ENCODE measurements at regions not wholly inside any gene's neighbourhood (a gene's known extent, or its start where the extent isn't known, plus 50 kb on each side); places are given as distances from the start of the nearest gene placed in this dataset.

DNA sequence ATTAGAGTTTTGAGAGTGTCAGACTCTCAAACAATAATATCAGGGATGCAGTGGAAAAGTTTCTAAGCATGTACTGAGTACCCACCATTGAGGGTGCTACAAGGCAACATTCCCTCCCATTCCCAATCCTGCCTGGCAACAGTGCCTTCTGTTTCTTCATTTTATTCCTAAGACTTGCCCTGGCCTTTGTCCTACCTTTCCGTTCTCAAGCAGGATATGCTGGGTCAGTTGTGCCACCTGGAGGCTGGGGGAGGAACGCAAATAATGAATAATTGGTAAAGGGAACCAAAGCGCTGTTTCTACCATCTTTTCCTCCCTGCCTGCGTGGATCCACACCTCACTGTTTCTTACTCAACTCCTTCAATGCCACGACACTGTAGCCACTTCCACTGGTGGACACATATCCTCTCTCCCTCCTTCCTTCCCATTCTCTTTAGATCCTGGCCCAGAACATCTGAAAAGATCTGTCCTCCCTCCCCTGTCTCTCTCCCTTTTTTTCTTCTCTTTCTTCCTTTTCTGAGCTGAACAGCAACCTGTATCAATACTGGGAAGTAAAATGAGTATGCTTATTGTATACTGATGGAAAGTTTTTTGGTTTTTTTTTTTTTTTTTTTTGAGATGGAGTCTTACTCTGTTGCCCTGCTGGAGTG is 149.5 kb downstream of the C9orf152 start:
- DNase-seq (ENCODE audit: low spot score) = peak; percentile 60

GRCh38 chr9:110059461-110059860 is 148.5 kb downstream of the C9orf152 start:
- no peak for DNase-seq (ENCODE audit: low spot score)

DNA sequence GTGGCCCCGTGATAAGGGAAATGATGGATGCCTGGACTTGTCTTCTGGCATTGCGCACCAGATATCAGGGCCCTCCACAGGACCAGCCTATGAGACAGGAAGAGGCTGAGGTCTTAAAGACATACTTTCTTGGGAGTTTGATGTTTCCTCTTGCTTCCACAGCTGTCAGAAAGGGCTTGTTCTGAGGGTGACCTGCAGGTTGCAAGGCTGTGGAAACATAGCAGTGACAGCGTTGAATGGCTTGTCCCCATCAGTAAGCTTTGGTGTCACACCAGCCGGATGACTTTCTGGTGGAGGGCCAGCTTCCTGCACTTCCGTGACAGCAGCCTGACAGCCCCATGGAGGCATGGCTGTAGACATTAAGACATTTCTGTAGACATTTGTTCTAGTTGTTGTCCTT is 143.2 kb downstream of the C9orf152 start:
- peak; percentile 51 for DNase-seq (ENCODE audit: low spot score)

GRCh38 chr9:110065532-110065931 is 142.4 kb downstream of the C9orf152 start:
- no peak for DNase-seq (ENCODE audit: low spot score)

DNA sequence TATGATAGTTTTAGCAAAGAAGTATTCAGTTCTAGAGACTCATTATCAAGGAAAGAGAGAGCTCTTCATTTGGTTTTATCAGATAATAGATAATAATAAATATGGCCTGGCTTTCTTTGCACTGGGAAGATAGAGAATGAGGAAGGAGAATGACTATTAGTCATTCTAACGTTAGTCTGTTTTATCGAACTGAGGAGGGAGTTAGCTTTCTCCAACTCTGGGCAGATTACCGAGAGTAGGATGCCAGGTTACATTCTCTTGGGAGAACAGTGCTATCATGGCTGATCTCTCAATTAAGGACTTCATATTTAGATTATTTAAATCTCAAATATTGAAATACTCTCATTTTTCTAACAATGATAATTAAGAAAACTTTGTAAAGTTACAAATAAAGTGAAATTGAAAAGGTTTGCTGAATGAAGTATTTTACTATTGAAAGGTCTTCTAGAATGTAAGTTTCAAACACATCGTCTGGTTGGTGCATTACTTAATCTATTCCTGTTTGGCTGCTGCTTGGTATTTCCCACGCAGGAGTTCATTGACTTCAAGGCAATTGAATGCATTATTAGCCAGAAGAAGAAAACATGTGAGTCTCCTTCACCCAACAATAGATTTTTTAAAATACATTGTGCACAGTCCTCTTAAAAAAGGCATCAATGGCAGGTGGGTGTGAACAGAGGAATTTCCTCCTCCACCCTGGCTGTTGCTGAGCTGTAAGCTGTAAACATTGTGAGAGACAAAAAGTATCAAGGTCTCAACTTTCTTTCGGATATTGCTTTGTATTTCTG is 140.8 kb downstream of the C9orf152 start:
- DNase-seq (ENCODE audit: low spot score) = no peak

GRCh38 chr9:110068212-110068611 is 139.7 kb downstream of the C9orf152 start:
- DNase-seq (ENCODE audit: low spot score) = no peak

- DNase-seq (ENCODE audit: low spot score) = peak; percentile 98
Observed at GRCh38 chr9:110069326-110070248, 138.4 kb downstream of the C9orf152 start.

GRCh38 chr9:110072597-110073355 is 135.2 kb downstream of the C9orf152 start:
- no peak for DNase-seq (ENCODE audit: low spot score)

DNA sequence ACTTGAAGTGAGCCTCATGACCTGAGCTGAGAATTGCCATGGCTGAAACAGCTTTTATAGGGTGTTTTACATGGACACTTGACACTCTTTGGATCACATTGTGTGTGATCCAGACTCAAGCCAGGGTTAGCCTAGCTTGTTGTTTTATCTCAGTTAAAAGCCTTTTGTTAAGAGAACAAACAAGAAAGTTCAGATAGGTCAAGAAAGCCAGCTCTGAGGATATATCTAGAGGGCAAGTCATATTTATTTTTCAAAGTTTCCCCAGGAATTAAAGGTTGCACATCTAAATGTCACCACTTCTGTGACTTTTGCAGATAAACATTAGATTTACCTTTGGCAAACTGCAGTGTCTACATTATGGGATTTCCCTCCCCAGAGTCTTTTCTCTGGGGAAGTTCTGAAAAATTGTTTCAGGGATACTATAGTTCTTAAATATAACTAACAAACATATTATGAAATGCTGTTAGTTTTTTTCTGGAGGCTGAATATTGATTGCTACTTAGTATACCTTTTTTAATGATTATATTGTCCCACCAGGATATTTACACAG is 134.5 kb downstream of the C9orf152 start:
- no peak for DNase-seq (ENCODE audit: low spot score)

- DNase-seq (ENCODE audit: low spot score) = no peak
Observed at GRCh38 chr9:110076894-110077725, 130.8 kb downstream of the C9orf152 start.

DNA sequence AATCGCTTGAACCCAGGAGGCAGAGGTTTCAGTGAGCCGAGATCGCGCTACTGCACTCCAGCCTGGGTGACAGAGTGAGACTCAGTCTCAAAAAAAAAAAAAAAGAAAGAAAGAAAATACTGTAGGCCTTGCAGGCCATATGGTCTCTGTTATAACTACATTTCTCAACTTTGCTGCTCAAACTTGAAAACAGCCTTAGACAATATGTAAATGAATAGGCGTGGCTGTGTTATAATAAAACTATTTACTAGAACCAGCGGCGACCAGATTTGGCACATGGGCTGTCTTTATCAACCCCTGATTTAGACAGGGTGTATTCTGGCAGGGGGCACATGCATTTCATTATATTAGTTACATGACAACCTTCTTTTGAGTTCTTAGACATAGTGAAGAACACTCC is 130.0 kb downstream of the C9orf152 start:
- DNase-seq (ENCODE audit: low spot score) = no peak

DNA sequence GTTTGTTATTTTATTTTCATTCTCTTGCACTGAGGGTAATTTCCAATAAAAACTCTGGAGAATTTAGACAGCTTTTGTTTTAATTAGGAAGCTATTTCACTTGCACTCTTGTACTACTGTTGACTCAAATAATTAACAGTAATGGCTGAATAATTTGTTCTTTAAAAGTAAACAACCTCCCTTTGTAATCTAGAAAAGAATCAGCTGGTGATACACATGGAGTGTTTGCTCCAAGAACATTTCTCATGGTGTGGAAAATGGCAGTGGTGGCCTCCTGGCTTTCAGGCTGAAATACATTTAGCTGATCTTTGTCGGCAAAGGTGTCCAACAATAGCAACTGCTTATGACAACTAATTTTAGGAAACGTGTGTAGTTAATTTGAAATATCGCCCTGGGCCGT is 129.4 kb downstream of the C9orf152 start:
- no peak for DNase-seq (ENCODE audit: low spot score)

GRCh38 chr9:110081395-110081794 is 126.6 kb downstream of the C9orf152 start:
- DNase-seq (ENCODE audit: low spot score) = no peak

DNA sequence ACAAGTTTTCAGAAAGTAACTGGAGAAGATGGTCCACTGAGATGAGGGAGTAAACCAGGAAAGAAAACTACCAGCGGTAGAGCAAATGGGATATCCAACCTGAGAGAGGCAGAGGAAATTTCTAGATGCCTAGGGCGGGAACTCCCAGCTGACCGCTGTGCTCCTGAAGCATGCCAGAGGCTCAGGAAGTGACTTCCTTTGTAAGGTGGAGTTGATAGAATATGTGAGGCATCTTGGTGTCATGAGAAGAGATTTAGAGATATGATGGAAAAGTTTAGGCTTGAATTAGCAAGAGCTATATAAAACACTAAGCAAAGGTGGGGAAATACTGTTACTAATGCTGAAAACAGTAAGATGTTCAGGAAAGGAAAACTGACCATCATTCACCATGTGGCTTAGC is 124.1 kb downstream of the C9orf152 start:
- no peak for DNase-seq (ENCODE audit: low spot score)

GRCh38 chr9:110086537-110086936 is 121.4 kb downstream of the C9orf152 start:
- no peak for DNase-seq (ENCODE audit: low spot score)

DNA sequence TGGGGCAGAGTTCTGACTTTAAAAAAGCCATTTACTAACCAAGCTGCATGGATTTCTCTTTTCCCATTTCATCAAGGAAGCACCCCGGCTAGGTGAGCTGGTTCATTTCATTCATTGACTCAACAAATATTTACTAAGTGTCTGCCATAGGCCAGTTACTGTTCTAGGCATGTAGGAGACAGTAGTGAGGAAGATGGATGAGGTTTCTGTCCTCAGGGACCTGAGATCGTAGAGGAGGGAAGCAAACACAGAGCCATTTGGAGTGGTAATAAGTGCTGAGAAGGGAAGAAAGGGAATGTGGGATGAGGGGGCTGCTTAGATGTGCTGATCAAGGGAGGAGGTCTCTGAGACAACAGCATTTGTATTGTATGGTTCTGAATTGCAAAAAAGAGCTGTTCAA is 120.4 kb downstream of the C9orf152 start:
- no peak for DNase-seq (ENCODE audit: low spot score)

DNA sequence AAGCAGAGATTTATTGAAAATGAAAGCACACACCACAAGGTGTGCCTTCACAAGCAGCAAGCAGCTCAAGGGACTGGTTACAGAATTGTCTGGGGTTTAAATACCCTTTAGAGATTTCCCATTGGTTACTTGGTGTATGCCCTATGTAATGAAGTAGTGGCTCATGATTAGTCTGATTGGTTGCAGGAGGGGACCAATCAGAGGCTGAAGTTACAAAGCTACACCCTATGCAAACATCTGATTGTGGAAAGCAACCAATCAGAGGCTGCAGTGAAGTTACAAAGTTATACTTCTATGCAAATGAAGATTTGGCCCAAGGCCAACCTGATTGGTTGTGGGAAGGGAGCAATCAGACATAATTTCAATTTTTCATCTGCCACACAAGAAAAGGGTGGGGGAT is 119.9 kb downstream of the C9orf152 start:
- DNase-seq (ENCODE audit: low spot score) = no peak

- DNase-seq (ENCODE audit: low spot score) = no peak
Observed at GRCh38 chr9:110089681-110090370, 118.1 kb downstream of the C9orf152 start.

DNA sequence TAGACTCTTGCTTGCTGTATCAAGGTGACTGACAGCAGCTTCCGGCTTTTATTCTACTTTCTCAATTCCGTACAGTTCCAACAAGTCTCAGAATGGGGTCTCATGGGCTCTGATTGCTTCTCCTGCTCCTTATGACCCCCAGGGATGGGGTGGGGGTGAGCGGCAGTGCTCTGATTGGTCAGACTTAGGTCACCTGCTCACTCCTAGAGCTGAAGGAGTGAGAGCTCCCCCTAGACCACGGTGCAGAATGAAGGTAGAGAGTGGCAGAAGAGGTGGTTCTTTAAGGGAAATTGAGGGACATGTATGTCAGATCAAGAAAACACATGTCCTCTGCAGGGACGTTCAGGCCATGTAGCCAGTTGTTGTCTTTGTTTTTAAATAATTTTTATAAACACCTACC is 115.2 kb downstream of the C9orf152 start:
- DNase-seq (ENCODE audit: low spot score) = no peak

DNA sequence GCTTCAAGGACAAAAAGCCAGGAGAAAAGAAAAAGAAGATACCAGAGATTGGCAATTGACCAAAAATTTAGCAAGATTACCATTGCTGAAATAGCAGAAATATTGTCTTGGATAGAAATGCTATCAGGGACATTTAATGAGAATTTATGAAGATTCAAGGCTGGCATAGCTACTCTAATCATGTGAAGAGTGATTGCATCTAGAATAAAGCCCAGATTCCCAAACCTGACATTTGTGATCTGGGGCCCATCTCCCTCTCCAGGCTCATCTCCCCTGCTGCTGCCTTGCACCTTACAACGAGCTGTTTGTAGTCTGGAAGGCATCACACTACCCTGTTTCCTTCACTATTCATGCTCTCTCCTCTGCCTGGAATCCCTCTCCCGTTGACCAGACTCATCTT is 114.5 kb downstream of the C9orf152 start:
- DNase-seq (ENCODE audit: low spot score) = no peak
